HEK293 (cell line): ENCODE measurements at regions not wholly inside any gene's neighbourhood (a gene's known extent, or its start where the extent isn't known, plus 50 kb on each side); places are given as distances from the start of the nearest gene placed in this dataset.

Experiments used
- CTCF ChIA-PET: fragments of 350-600 bp; formaldehyde crosslinking; extraction: SDS; loops from one replicate; lab custom pipeline; 2021; ENCODE audit warnings: antibody characterized with exemption; lab: Yijun Ruan, JAX
- POLR2A ChIA-PET: fragments of 300-600 bp; formaldehyde crosslinking; extraction: SDS; loops from one replicate; lab custom pipeline; 2020; ENCODE audit warnings: antibody characterized with exemption, inconsistent platforms; lab: Yijun Ruan, JAX
- H3K27ac ChIP-seq: fragments of 200-500 bp; sonication (Bioruptor generic); 2 replicates; pipeline ENCODE4 v1.5.1; 2014; ENCODE audit warnings: low read depth, low read length, control low read depth, inconsistent platforms; ENCODE audit errors: extremely low read depth
- H3K36me3 ChIP-seq, 2 experiments: fragments of 200-500 bp in 1 of 2; sonication (Bioruptor generic) in 1 of 2; 1 replicate in 1 of 2; 2 replicates in 1 of 2; pipeline ENCODE4 v1.5.1; 2014 to 2017; ENCODE audit warnings: inconsistent platforms in 2 of 2, low read length in 2 of 2; ENCODE audit not compliant: control insufficient read depth in 2 of 2, insufficient read depth in 1 of 2
- H3K4me1 ChIP-seq: fragments of 200-500 bp; sonication (Bioruptor generic); 2 replicates; pipeline ENCODE4 v1.5.1; 2014; ENCODE audit warnings: mild to moderate bottlenecking, low read length, inconsistent platforms; ENCODE audit not compliant: control insufficient read depth, insufficient read depth
- H3K4me3 ChIP-seq: 2 replicates; pipeline ENCODE4 v1.5.1; 2011; ENCODE audit warnings: low read depth, mild to moderate bottlenecking, control low read depth, low read length, moderate library complexity
- H3K9me3 ChIP-seq: fragments of 200-500 bp; sonication (Bioruptor generic); 2 replicates; pipeline ENCODE4 v1.5.1; 2014; ENCODE audit warnings: low read depth, low read length, inconsistent platforms; ENCODE audit not compliant: control insufficient read depth, insufficient read depth
- AEBP2 ChIP-seq: fragments of 450-650 bp; formaldehyde crosslinking; IDR thresholded peaks from 2 replicates; pipeline ENCODE4 v1.5.1; 2016; ENCODE audit warnings: missing biosample characterization, missing genetic modification characterization, borderline replicate concordance
- KLF9 ChIP-seq: fragments of 450-650 bp; formaldehyde crosslinking; IDR thresholded peaks from 2 replicates; pipeline ENCODE4 v1.5.1; 2016; ENCODE audit warnings: missing biosample characterization, missing genetic modification characterization, low read depth
- MEIS1 ChIP-seq: sonication (generic); formaldehyde crosslinking; IDR thresholded peaks from 2 replicates; pipeline ENCODE4 v1.8.1; 2022; ENCODE audit warnings: missing genetic modification reagents, mild to moderate bottlenecking, borderline replicate concordance
- OSR2 ChIP-seq: fragments of 450-650 bp; formaldehyde crosslinking; IDR thresholded peaks from 2 replicates; pipeline ENCODE4 v1.5.1; 2016; ENCODE audit warnings: missing biosample characterization, missing genetic modification characterization
- PBX3 ChIP-seq: sonication (generic); formaldehyde crosslinking; IDR thresholded peaks from 2 replicates; pipeline ENCODE4 v1.8.1; 2022; ENCODE audit warnings: mild to moderate bottlenecking, moderate library complexity, missing genetic modification reagents
- REPIN1 ChIP-seq: fragments of 450-650 bp; formaldehyde crosslinking; IDR thresholded peaks from 2 replicates; pipeline ENCODE4 v1.5.1; 2017; ENCODE audit warnings: missing biosample characterization, missing genetic modification characterization, low read depth
- REST ChIP-seq: fragments of 450-650 bp; formaldehyde crosslinking; IDR thresholded peaks from 2 replicates; pipeline ENCODE4 v1.5.1; 2016; ENCODE audit warnings: missing biosample characterization, missing genetic modification characterization
- SP3 ChIP-seq: fragments of 450-650 bp; formaldehyde crosslinking; IDR thresholded peaks from 2 replicates; pipeline ENCODE4 v1.5.1; 2016; ENCODE audit warnings: missing biosample characterization, missing genetic modification characterization
- ZBTB20 ChIP-seq: fragments of 450-650 bp; formaldehyde crosslinking; IDR thresholded peaks from 2 replicates; pipeline ENCODE4 v1.5.1; 2016; ENCODE audit warnings: missing biosample characterization, missing genetic modification characterization
- ZFP37 ChIP-seq: fragments of 450-650 bp; formaldehyde crosslinking; IDR thresholded peaks from 2 replicates; pipeline ENCODE4 v1.5.1; 2016; ENCODE audit warnings: missing biosample characterization, missing genetic modification characterization
- ZNF214 ChIP-seq: fragments of 450-650 bp; formaldehyde crosslinking; IDR thresholded peaks from 2 replicates; pipeline ENCODE4 v1.5.1; 2017; ENCODE audit warnings: missing biosample characterization, mild to moderate bottlenecking, missing genetic modification characterization, borderline replicate concordance
- ZNF266 ChIP-seq: fragments of 450-650 bp; formaldehyde crosslinking; IDR thresholded peaks from 2 replicates; pipeline ENCODE4 v1.5.1; 2016; ENCODE audit warnings: missing biosample characterization, missing genetic modification characterization, low read depth
- ZNF416 ChIP-seq: fragments of 450-650 bp; formaldehyde crosslinking; IDR thresholded peaks from 2 replicates; pipeline ENCODE4 v1.5.1; 2016; ENCODE audit warnings: missing biosample characterization, missing genetic modification characterization
- ZNF426 ChIP-seq: fragments of 450-650 bp; formaldehyde crosslinking; IDR thresholded peaks from 2 replicates; pipeline ENCODE4 v1.5.1; 2017; ENCODE audit warnings: missing biosample characterization, missing genetic modification characterization, mild to moderate bottlenecking, inconsistent platforms, moderate library complexity
- ZNF433 ChIP-seq: fragments of 450-650 bp; formaldehyde crosslinking; IDR thresholded peaks from 2 replicates; pipeline ENCODE4 v1.5.1; 2016; ENCODE audit warnings: missing biosample characterization, missing genetic modification characterization, low read depth
- ZNF449 ChIP-seq: fragments of 450-650 bp; formaldehyde crosslinking; IDR thresholded peaks from 2 replicates; pipeline ENCODE4 v1.5.1; 2017; ENCODE audit warnings: missing biosample characterization, mild to moderate bottlenecking, missing genetic modification characterization, moderate library complexity
- ZNF488 ChIP-seq: fragments of 450-650 bp; formaldehyde crosslinking; IDR thresholded peaks from 2 replicates; pipeline ENCODE4 v1.5.1; 2016; ENCODE audit warnings: missing biosample characterization, missing genetic modification characterization
- ZSCAN16 ChIP-seq: fragments of 450-650 bp; formaldehyde crosslinking; IDR thresholded peaks from 2 replicates; pipeline ENCODE4 v1.5.1; 2016; ENCODE audit warnings: missing biosample characterization, missing genetic modification characterization
- ZSCAN18 ChIP-seq: fragments of 450-650 bp; formaldehyde crosslinking; IDR thresholded peaks from 2 replicates; pipeline ENCODE4 v1.5.1; 2016; ENCODE audit warnings: missing biosample characterization, missing genetic modification characterization

GRCh38 chr11:127330044-127330443, 329.5 kb upstream of the KIRREL3 start (continued):
- TF ChIP-seq REPIN1 (tag by site-specific recombination) (no peak), ZNF488 (tag by site-specific recombination) (no peak), ZNF426 (tag by site-specific recombination) (no peak), AEBP2 (no peak), ZBTB20 (no peak)

- POLR2A ChIA-PET, result no interaction called here
Observed at GRCh38 chr11:127308291-127308690, 307.7 kb upstream of the KIRREL3 start.

More at GRCh38 chr11:127308291-127308690, 307.7 kb upstream of the KIRREL3 start:
- CTCF ChIA-PET, result no interaction called here
- Histone ChIP-seq H3K36me3 (no peaks in the 10 kb centered on the region), H3K4me3 (no peak overlapping the region), H3K4me1 (no peaks in the 10 kb centered on the region), H3K9me3 (no peaks in the 10 kb centered on the region)
- TF ChIP-seq ZFP37 (tag by site-specific recombination) (no peak), ZNF214 (tag by site-specific recombination) (no peak), ZNF266 (no peak), ZNF449 (no peak), ZNF433 (no peak), SP3 (tag by site-specific recombination) (no peak), ZSCAN16 (tag by site-specific recombination) (no peak), MEIS1 (no peak), KLF9 (no peak), REPIN1 (tag by site-specific recombination) (no peak), PBX3 (CRISPR knock-in tag) (no peak), ZNF416 (tag by site-specific recombination) (no peak), REST (tag by site-specific recombination) (no peak), OSR2 (no peak), ZSCAN18 (tag by site-specific recombination) (no peak)
- TF ChIP-seq, all 188 proteins: peak for 0
- no peak overlapping the region for H3K27ac ChIP-seq
